Keratinocyte (primary cell): ENCODE measurements at regions not wholly inside any gene's neighbourhood (a gene's known extent, or its start where the extent isn't known, plus 50 kb on each side); places are given as distances from the start of the nearest gene placed in this dataset.

Experiments
- DNase-seq: peaks from one replicate; pipeline ENCODE4 v3.0.0-alpha.2; 2011; ENCODE audit warnings: low read depth, missing footprints, low spot score
- FAIRE-seq: peaks from 2 replicates; lab custom pipeline; 2011; peaks lifted over from hg19 to GRCh38; lab: Jason Lieb, UNC
- H2AFZ ChIP-seq: 2 replicates; pipeline ENCODE4 v1.6.0; 2012; ENCODE audit warnings: low read length, control low read depth, inconsistent platforms; ENCODE audit not compliant: control insufficient read depth
- H3K27ac ChIP-seq: 2 replicates; pipeline ENCODE4 v1.5.1; 2011; ENCODE audit warnings: low read length; ENCODE audit not compliant: control insufficient read depth, insufficient read depth
- H3K27me3 ChIP-seq: 3 replicates; pipeline ENCODE4 v1.6.0; 2011; ENCODE audit warnings: low read length; ENCODE audit not compliant: control insufficient read depth, insufficient read depth; ENCODE audit errors: extremely low read depth
- H3K36me3 ChIP-seq, 2 experiments: 2 replicates in 1 of 2; 3 replicates in 1 of 2; pipeline ENCODE4 v1.5.1; 2011; ENCODE audit warnings: low read length in 2 of 2, mild to moderate bottlenecking in 1 of 2; ENCODE audit not compliant: control insufficient read depth in 2 of 2, insufficient read depth in 2 of 2; ENCODE audit errors: extremely low read depth in 1 of 2
- H3K4me1 ChIP-seq: 3 replicates; pipeline ENCODE4 v1.5.1; 2011; ENCODE audit warnings: low read length; ENCODE audit not compliant: control insufficient read depth, insufficient read depth; ENCODE audit errors: extremely low read depth
- H3K4me2 ChIP-seq: 3 replicates; pipeline ENCODE4 v1.6.0; 2011; ENCODE audit warnings: low read depth, low read length; ENCODE audit not compliant: control insufficient read depth, insufficient read depth; ENCODE audit errors: extremely low read depth
- H3K4me3 ChIP-seq, 3 experiments: fragments of 200-600 bp in 1 of 3; sonication (generic) in 1 of 3; 2 replicates in 2 of 3; 3 replicates in 1 of 3; pipeline ENCODE4 v1.5.1; 2011 to 2016; ENCODE audit warnings: low read length in 3 of 3, mild to moderate bottlenecking in 3 of 3, control low read depth in 2 of 3, inconsistent platforms in 1 of 3, low read depth in 1 of 3, mixed read lengths in 1 of 3, mixed run types in 1 of 3, moderate library complexity in 1 of 3; ENCODE audit not compliant: control insufficient read depth in 2 of 3, insufficient read depth in 2 of 3; ENCODE audit errors: extremely low read depth in 1 of 3
- H3K79me2 ChIP-seq: 2 replicates; pipeline ENCODE4 v1.6.0; 2012; ENCODE audit warnings: low read length; ENCODE audit not compliant: control insufficient read depth, insufficient read depth
- H3K9ac ChIP-seq: 3 replicates; pipeline ENCODE4 v1.6.0; 2011; ENCODE audit warnings: low read length; ENCODE audit not compliant: control insufficient read depth, insufficient read depth; ENCODE audit errors: extremely low read depth
- H3K9me1 ChIP-seq: 3 replicates; pipeline ENCODE4 v1.6.0; 2011; ENCODE audit warnings: low read length; ENCODE audit not compliant: control insufficient read depth, insufficient read depth; ENCODE audit errors: extremely low read depth
- H3K9me3 ChIP-seq: 2 replicates; pipeline ENCODE4 v1.5.1; 2012; ENCODE audit warnings: low read depth, low read length; ENCODE audit not compliant: control insufficient read depth
- H4K20me1 ChIP-seq: 3 replicates; pipeline ENCODE4 v1.6.0; 2011; ENCODE audit warnings: low read length; ENCODE audit not compliant: control insufficient read depth, insufficient read depth; ENCODE audit errors: extremely low read depth
- CTCF ChIP-seq, 3 experiments: IDR thresholded peaks in 1 of 3; conservative IDR thresholded peaks in 1 of 3; optimal IDR thresholded peaks in 1 of 3; 2 replicates in 2 of 3; 3 replicates in 1 of 3; pipeline versions ENCODE3 to v1.5.1; 2011; ENCODE audit warnings: low read length in 3 of 3, mild to moderate bottlenecking in 3 of 3, moderate library complexity in 2 of 3, control low read depth in 1 of 3, inconsistent platforms in 1 of 3; ENCODE audit not compliant: insufficient read depth in 2 of 3; ENCODE audit errors: extremely low read depth in 1 of 3
- EZH2 ChIP-seq: IDR thresholded peaks from one replicate; pipeline ENCODE4 v1.6.1; 2012; ENCODE audit warnings: inconsistent platforms, mild to moderate bottlenecking, low read length, moderate library complexity
- dilution Hi-C: fragments of 300-500 bp; cut with MboI; formaldehyde crosslinking; loops from one replicate; pipeline ENCODE4 v1.7.0; 2020; ENCODE audit warnings: low sequenced_read_pairs; ENCODE audit not compliant: extremely low pct_ligation_motif_present

GRCh38 chr19:28504139-28504538, 708.8 kb downstream of the UQCRFS1 start:
- FAIRE-seq (no peak), DNase-seq (no peak)
- no peaks in the 10 kb centered on the region for H3K27me3 ChIP-seq
- H3K4me3 ChIP-seq: no peak overlapping the region
- H3K36me3 ChIP-seq: no peaks in the 10 kb centered on the region
- H4K20me1 ChIP-seq: no peaks in the 10 kb centered on the region
- no peak overlapping the region for H2AFZ ChIP-seq
- dilution Hi-C loops: no loop called here
- H3K4me1 ChIP-seq: no peaks in the 10 kb centered on the region
- H3K27ac ChIP-seq: no peak overlapping the region
- no peaks in the 10 kb centered on the region for H3K79me2 ChIP-seq
- TF ChIP-seq EZH2 (no peak), CTCF (optimal IDR thresholded peaks at IDR 0.05 in 1 of 3, IDR thresholded peaks at IDR 0.05 in 1 of 3, conservative IDR thresholded peaks at IDR 0.05 in 1 of 3; ENCODE audit: extremely low read depth in 1 of 3, insufficient read depth in 2 of 3, low read length in 3 of 3) (no peak)
- H3K9me1 ChIP-seq: no peaks in the 10 kb centered on the region
- H3K9ac ChIP-seq: no peak overlapping the region
- no peak overlapping the region for H3K4me2 ChIP-seq
- H3K9me3 ChIP-seq: peaks cover 1% of the 10 kb centered on the region

GRCh38 chr19:28502879-28503734, 709.8 kb downstream of the UQCRFS1 start:
- H3K36me3 ChIP-seq: no peaks in the 10 kb centered on the region
- no peak overlapping the region for H3K27ac ChIP-seq
- dilution Hi-C loops: no loop called here
- TF ChIP-seq EZH2 (no peak), CTCF (optimal IDR thresholded peaks at IDR 0.05 in 1 of 3, IDR thresholded peaks at IDR 0.05 in 1 of 3, conservative IDR thresholded peaks at IDR 0.05 in 1 of 3; ENCODE audit: extremely low read depth in 1 of 3, insufficient read depth in 2 of 3, low read length in 3 of 3) (no peak)
- no peak overlapping the region for H3K4me2 ChIP-seq
- H3K4me3 ChIP-seq: no peak overlapping the region
- H2AFZ ChIP-seq: no peak overlapping the region
- FAIRE-seq (no peak), DNase-seq (no peak)
- no peaks in the 10 kb centered on the region for H3K9me1 ChIP-seq
- no peaks in the 10 kb centered on the region for H3K4me1 ChIP-seq
- H4K20me1 ChIP-seq: no peaks in the 10 kb centered on the region
- H3K27me3 ChIP-seq: no peaks in the 10 kb centered on the region
- H3K9me3 ChIP-seq: peaks cover 1% of the 10 kb centered on the region
- no peak overlapping the region for H3K9ac ChIP-seq
- H3K79me2 ChIP-seq: no peaks in the 10 kb centered on the region
